Esophagus mucosa (tissue), 1 donor: ENCODE measurements at regions not wholly inside any gene's neighbourhood (a gene's known extent, or its start where the extent isn't known, plus 50 kb on each side); places are given as distances from the start of the nearest gene placed in this dataset.
"Not testable (repeated sequence)": the region's sequence is repeated elsewhere in the genome, so short reads cannot be mapped to it uniquely, and the experiment has no call there.

Experiments used
- ATAC-seq: fragments of 200-7000 bp; cut with Tn5 transposase; one replicate; pipeline ENCODE4 v1.9.1; 2020
- donor health status: DM: yes; HTN: yes; CAD: no.

DNA sequence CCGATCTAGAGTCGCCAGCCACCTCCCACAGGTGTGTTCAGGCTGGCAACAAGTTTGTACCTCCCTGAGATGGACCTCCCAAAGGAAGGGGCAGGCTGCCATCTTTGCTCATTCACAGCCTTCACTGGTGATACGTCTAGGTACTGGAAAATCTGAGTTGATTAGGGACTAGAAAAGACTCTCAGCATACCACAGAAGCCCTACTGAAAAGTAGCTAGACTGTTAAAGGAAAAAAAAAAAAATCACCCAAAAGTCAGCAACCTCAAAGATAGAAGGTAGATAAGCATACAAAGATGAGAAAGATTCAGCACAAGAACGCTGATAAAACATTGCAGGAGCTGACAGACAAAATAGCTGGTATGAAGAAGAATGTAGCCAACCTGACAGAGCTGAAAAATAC is 128.6 kb upstream of the WDR75 start:
- ATAC-seq = no peak

DNA sequence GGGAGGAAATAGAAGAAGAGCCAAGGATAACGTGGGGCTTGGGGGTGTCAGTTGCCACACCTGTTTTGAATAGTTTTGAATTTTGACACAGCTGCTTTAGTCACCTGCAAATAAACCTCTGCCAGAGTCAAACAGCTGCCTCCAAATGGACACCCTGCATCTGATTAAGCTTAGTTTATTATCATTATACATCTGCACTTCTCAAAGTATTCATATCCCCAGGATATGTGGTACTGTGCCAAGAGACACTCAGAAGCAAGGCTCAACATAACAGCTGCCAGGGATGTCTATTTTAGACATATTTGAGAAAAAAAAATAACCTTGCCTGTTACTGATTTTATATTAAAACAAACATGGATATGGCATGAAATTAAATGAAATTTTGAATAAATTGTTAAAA is 122.5 kb upstream of the WDR75 start:
- no peak for ATAC-seq

DNA sequence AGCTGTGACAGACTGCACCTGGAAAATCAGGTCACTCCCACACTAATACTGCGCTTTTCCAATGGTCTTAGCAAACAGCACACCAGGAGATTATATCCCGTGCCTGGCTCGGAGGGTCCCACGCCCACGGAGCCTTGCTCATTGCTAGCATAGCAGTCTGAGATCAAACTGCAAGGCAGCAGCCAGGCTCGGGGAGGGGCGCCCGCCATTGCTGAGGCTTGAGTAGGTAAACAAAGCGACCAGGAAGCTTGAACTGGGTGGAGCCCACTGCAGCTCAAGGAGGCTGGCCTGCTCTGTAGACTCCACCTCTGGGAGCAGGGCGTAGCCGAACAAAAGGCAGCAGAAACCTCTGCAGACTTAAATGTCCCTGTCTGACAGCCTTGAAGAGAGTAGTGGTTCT is 121.8 kb upstream of the WDR75 start:
- ATAC-seq = not testable (repeated sequence)

DNA sequence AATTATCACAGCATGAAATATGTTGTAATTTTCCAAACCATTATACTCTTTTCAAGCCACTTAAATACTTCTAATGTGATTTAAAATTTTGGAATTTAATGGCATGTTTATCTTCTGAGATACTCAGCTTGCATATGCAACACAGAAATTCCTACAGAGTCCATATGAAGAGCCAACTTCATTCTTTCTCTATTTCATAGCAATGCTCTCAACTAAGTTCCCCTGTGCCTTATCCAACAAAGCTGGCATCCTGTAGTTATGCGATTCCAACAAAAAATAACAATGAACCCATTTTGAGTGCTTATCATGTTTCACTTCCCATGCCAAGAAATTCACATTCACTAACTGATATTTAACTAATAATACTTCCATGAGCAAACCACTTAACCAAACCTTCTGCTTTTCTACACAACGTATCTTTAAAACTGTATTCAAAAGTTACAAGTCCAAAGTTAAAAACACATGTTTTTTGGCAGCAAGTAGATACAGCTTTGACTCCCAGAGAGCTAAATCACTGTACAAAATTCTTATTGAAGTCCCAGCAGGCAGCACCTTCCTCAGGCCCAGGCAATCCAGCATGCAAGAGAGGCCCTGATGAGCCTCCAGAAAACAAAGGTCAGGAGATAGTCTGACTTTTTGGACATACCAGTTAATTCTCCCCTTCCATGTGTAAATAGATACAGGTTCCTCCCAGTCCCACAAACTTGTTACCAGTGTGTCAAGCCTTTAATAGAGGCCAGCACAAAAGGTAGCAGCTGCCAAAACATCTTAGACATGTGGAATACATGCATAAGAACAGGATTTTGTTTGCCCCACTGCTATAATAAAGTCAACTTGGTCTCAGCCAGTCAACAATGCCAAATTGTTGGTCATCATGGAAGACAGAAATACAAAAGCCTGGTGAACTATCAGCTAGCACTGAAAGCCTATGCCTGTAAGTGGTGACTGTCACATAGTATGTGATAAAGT is 113.1 kb upstream of the WDR75 start:
- ATAC-seq = no peak

DNA sequence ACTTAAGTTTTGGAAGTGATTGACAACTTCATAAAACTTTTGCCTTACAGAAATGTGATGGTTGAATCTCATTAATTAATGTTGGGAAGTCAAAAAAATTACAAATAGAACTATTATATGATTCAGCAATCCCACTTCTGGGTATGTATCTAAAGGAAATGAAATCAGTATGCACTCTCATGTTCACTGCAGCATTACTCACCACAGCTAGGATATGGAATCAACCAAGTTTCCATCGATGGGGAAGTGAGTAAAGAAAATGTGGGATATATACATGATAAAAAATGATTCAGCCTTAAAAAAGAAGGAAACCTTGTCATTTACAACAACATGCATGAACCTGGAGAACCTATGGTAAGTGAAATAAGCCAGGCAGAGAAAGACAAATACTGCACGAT is 112.4 kb upstream of the WDR75 start:
- no peak for ATAC-seq

DNA sequence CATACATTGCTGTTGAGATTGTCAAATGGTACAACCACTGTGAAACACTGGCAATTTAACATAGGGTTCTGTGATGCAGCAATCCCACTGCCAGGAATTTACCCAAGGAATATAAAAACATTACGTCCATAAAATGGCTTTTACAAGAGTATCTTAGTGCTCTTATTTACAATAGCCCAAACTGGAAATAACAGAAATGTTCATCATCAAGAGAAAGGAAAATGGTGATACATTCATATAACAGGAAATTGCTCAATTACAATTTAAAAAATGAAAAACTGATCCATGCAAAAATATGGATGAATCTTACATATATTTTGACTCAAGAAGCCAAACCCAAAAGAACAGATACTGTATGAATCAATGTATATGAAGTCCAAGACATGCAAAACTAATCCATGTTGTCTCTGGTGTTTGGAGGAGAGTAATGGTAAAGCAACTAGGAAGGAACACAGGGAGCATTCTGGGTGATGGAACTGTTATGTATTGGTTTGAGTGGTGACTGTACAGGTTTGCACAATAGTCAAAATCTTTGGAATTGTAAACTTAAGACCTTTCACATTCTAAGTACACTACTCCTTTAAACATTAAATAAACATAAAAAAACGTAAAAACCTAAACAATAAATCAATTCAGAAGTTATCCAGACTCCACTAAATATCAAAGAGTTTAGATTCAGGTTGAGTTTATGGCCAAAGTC is 104.8 kb upstream of the WDR75 start:
- ATAC-seq = no peak

DNA sequence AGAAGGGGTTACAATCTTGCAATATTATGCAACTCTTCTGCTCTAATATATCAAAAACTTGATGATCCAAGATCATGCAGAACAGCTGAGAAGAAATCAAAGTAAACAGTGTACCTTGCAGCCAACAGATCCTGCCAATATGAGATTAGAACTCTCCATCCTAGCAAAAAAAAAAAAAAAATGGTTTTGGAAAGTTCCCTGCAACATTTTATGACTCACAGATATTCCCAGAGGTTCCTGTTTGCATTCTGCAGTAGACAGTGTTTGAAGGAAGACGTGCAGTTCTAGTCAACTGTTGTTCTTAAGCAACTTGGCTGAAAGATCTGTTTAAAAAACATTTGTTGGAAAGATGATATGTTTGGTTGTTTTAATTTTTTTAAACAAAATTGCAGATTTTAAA is 103.6 kb upstream of the WDR75 start:
- no peak for ATAC-seq

DNA sequence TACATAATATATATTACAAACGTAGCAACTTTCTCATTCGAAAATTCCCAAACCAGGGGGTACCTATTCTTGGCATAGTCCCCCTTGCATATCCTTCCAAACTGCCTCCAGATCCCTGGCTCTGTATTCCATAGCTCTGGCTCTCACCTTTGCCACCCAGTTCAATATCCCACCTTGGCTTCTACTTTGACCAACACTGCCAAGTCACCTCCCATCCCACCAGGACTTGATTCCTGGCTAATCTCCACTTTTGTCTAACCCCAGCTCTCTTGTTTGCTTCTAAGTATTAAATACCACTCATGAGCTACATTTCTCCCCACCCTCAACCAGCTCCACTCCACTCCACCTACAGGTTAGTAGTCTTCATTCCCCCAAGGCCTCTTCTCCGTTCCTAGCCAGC is 103.2 kb upstream of the WDR75 start:
- no peak for ATAC-seq

DNA sequence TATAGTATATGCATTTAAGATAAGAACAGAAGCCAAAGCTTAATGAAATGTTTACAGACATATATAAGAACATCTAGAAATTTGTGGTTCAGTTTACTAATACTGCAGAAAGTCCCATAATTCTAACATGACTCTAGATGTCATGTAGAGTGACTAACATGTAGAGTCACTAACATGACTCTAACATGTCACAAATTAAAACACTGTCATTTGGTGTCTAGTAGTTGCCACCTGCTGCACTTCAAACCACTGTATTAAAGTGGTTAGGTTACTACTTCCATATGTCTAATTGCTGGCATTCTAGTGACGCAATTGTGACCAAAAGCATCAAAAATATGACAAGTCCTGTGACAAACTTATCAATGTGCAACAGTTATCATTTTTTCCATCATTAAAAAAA is 100.2 kb upstream of the WDR75 start:
- ATAC-seq = no peak

DNA sequence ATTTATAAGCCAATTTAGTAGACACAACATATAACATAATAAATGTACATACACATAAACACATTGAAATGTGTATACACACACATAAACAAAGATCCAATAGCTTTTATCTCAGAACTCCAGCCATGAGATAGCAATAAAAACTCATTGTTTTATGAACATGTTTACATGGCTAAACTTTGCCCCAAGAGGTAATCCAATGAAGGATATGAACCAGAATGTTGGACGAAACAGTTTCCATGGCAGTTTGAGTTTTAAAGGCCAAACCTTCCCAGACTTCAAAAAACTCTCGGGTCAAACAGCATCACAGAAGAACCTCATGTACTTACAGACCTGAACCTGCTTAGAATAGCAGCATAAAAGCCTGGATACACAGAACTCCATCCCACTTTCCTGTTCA is 97.2 kb upstream of the WDR75 start:
- no peak for ATAC-seq

DNA sequence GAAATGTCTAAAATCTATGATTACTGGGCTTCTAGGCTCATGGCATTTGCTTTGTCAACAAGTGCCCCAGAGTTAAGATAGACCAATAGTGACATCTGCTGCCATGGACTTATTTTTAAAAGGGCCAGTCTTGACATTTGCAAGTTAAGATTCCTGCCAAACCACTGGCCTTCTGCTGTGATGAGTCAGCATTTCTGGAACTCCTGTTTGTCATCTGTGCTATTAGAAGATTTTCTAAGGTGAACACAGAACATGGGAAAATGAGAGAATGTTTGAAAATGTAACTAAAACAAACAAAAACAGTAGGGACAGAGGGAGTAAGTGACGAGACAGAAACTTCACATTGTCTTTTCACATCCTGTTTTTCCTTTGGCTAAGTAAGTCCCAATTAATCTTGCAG is 93.7 kb upstream of the WDR75 start:
- ATAC-seq = peak; percentile 56

DNA sequence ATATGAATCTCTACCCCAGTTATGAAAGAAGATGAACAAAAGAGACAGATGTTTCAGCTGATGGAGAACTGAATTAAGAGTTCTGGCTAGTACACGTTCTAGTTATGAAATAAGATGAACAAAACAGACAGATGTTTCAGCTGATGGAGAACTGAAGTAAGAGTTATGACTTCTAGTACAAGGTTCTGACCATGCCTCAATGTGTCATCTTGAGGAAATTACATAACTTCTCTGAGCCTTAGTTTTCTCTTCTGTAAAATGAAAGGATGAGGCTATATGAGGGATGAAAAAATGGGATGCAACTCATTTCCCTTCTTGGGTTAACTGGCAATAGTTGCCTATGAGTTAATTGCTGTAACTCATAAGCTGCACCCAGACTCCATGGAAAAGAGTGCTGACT is 92.9 kb upstream of the WDR75 start:
- no peak for ATAC-seq

DNA sequence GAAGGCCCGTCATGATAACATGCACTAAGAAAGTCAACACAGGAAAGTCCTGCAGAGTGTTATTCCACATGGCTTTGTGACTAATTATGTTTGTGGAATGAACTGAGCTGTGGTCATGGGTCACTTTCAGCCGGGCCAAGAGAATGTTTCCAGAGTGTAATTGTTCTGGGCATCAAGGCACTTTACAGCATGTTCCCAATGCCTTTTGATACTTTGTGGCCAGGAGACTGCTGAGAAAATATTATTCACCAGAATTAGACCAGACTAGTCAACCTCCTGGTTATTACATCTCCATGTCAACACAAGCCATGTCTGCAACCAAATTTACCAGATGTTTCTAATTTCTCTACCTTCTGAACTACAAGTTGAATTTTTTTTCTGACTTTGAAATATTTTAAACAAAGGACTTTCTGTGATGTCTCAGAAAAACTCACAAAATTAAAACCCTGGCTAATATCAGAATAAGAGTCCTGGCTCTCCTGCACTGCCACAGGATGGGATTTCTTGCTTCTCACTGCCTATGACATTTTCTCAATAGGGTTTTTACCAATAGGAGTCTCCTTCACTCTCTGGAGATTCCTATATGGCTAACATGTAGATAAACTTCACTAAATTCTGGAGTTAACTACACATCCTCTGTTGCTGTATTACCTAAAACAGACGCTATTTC is 90.6 kb upstream of the WDR75 start:
- ATAC-seq = no peak

DNA sequence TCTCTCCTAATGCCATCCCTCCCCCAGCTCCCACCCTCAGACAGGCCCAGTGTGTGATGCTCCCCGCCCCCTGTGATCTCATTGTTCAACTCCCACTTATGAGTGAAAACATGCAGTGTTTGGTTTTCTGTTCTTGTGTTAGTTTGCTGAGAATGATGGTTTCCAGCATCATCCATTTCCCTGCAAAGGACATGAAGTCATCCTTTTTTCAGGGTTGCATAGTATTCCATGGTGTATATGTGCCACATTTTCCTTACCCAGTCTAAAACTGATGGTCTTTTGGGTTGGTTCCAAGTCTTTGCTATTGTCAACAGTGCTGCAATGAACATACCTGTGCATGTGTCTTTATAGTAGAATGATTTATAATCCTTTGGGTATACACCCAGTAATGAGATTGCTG is 89.3 kb upstream of the WDR75 start:
- not testable (repeated sequence) for ATAC-seq

DNA sequence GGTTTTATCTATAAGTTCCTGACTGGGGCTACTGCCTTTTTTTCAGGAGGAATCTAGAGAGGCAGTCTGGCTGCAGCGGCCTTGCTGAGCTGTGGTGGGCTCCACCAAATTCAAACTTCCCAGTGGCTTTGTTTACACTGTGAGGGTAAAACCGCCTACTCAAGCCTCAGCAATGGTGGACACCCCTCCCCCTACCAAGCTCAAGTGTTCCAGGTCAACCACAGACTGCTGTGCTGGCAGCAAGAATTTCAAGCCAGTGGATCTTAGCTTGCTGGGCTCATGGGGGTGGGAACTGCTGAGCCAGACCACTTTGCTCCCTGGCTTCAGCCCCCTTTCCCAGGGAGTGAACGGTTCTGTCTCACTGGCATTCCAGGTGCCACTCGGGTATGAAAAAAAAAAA is 83.9 kb upstream of the WDR75 start:
- not testable (repeated sequence) for ATAC-seq

DNA sequence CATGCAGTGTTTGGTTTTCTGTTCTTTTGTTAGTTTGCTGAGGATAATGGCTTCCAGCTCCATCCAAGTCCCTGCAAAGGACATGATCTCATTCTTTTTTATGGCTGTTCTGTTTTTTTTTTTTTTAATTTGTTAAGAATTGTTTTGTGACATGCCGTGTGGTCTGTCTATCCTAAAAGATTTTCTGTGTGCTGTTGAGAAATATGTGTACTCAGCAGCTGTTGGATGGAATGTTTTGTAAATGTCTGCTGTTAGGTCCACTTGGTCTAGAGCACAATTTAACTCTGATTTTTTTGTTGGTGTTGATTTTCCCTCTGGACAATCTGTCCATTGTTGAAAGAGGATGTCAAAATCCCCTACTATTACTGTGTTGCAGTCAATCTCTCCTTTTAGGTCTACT is 80.4 kb upstream of the WDR75 start:
- ATAC-seq = no peak

DNA sequence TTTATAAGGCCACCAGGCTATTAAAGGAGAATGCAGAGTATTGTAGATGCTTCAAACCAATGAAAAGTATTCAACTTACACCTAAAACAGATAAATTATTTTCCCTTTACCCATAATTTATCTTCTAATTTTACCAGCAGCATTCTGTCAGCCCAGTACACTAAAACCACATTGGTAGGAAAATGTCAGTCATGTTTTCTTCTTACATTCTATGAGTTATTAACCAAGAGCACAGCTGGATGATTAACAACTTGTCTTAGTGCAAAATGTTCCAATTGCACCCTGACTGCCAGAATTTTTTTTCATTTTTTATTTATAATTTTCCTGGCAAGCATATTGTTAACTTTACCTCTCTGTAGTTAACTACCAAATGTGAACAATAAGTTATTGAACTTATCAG is 79.0 kb upstream of the WDR75 start:
- ATAC-seq = no peak

DNA sequence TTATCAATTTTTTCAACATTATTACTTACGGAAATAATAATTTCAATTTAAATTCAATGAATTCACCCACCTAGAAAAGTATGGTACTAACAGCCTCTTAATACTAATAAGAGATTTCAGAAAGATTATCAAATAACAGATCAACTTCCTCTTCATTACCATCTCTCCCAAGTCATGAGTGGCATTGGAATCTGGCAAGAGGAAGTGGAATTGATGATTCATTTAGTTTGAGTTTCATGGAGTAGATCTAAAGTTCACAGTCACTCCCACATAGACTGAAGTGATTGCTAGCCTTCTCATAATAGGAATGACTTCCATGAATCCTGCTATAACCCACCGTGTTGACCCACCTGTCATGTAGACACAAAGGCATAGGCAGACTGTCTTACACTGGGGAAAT is 77.7 kb upstream of the WDR75 start:
- ATAC-seq = no peak

DNA sequence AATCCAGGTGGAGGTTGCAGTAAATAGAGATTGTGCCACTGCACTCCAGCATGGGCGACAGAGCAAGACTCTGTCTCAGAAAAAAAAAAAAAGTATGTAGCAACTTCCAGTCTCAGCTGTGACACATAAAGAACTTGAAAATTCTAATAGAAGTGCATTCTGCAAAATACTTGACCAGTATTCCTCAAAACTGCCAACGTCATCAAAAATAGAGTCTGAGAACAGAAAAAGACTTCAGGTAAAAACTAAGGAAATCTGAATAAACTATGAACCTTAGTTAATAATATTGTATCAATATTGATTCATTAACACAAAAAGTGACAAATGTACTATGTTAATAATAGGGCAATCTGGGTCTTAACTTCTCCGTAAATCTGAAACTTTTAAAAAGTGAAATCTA is 76.7 kb upstream of the WDR75 start:
- ATAC-seq = no peak

DNA sequence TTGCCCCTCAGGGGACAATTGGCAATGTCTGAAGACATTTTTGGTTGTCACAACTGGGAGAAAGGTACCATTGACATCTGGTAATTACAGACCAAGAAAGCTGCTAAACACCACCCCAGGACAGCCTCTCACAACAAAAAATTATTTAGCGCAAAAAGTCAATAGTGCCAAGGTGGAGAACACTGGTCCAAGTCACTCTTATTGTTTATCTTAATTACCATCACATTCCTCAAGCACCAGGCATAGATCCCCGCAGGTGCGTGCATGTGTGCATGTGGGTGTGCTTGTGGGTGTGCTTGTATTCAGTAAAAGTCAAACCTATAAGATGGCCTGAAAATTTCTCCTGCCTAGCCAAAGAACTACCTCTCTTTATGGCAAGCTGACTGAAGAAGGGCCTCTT is 74.9 kb upstream of the WDR75 start:
- no peak for ATAC-seq

DNA sequence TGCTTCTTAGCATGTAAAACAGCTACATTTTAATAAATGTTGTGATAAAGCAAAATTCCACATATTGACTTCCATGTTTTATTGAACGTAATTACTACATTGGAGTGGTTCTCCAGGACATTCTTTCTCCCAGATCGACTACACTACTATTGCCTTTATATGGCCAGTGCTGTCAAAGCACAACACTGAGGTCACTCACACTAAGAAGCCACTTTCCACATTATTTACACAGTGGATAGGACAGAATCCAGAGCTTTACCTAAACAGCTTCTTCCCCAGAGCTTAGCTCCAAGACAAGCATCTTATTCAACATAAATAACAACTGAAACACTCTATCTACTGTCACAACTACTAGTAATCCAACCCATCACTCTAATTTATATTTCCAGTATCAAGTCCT is 73.9 kb upstream of the WDR75 start:
- no peak for ATAC-seq

DNA sequence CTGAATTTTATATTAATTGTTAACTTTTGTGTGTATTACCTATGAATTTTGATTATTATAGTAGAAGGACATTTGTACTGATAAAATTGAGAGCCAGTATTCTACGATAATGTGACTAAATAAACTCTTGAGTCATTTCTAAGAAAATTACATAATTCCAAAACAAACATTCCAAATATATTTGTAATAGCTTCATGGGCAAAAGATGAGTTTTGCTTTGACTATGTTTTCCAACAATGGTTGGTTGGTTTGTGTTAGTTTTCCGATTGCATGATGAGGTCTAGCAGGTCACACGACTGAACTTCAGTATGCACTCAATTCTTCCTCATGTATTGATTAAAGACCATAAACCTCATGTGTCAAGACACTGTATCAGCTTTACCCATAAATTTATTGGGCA is 71.7 kb upstream of the WDR75 start:
- no peak for ATAC-seq

DNA sequence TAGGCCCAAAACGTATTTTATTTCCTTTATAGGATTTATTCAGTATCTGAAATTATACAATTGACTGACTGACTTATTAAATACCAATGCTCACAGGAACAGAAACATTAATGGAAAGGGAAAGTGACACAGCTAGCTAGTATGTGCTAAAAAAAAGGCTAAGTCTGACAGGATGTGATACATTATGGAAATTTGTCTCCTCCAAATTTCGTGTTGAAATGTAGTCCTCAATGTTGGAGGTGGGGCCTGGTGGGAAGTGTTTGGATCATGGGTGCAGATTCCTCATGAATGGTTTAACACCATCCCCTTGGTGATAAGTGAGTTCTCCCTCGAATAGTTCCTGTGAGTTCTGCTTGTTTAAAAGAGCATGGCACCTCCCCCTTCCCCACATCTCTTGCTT is 70.6 kb upstream of the WDR75 start:
- no peak for ATAC-seq
